ENCODE measurements at regions not wholly inside any gene's neighbourhood (a gene's known extent, or its start where the extent isn't known, plus 50 kb on each side); places are given as distances from the start of the nearest gene placed in this dataset.

DNA sequence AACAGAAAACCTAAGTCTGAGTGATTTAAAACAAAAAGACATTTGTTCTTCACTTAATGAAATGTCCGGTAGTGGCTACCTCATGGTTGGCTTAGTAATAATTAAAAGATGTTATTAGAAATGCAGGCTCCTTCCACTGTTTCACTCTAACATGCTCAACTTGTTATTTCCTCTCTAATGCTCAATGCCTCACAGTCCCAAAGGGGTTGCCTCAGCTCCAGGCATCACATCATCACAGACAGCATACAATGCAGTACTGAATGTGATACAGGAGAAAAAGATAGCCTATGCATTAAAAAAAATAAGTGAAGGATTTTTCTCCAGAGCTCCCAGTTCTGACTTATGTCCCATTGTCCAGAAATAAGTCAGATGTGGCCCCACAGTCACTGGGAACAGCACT lies 1077.0 kb upstream of the TMEM132C start (continued):
- no peak for TF ChIP-seq ZNF462 (CRISPR knock-in tag; IDR thresholded peaks at IDR 0.05)
- TF ChIP-seq EZH2 (IDR thresholded peaks at IDR 0.05; ENCODE audit: low read depth, unreplicated experiment): no peak
- TF ChIP-seq NANOG (IDR thresholded peaks at IDR 0.05; ENCODE audit: borderline replicate concordance): no peak
- TF ChIP-seq EZH2phosphoT487 (IDR thresholded peaks at IDR 0.05; ENCODE audit: unreplicated experiment): no peak
- TF ChIP-seq ZNF331 (CRISPR knock-in tag; IDR thresholded peaks at IDR 0.05; ENCODE audit: low read depth): no peak

- H3K9me2 ChIP-seq (ENCODE audit: insufficient read depth): no peaks in the 10 kb centered on the region
- ATAC-seq (no peak), DNase-seq (ENCODE audit: low spot score) (no peak)
- Mint-ChIP-seq H3K4me1 (no peaks in the 10 kb centered on the region), H3K27me3 (ENCODE audit: insufficient read depth, low read depth, poor library complexity) (no peaks in the 10 kb centered on the region), H3K4me3 (no peak overlapping the region), H3K27ac (no peak overlapping the region), H3K36me3 (ENCODE audit: low read depth) (peaks cover 49% of the 10 kb centered on the region), H3K9me3 (peaks cover 94% of the 10 kb centered on the region)
- no peaks in the 10 kb centered on the region for H3K4me1 ChIP-seq (ENCODE audit: insufficient read depth)
- H4K20me1 ChIP-seq (replicated peaks; ENCODE audit: insufficient read depth): no peaks in the 10 kb centered on the region
- peaks cover 3% of the 10 kb centered on the region; the same call in 1 of the 2 replicates for H3K36me3 ChIP-seq (ENCODE audit: insufficient read depth)
- no peaks in the 10 kb centered on the region for H3F3A ChIP-seq (replicated peaks; ENCODE audit: low read depth)
- H3K27me3 ChIP-seq (ENCODE audit: insufficient read depth): no peaks in the 10 kb centered on the region
- no peak overlapping the region for H3K27ac ChIP-seq (ENCODE audit: low read depth)
- TF ChIP-seq, protein P1, sequence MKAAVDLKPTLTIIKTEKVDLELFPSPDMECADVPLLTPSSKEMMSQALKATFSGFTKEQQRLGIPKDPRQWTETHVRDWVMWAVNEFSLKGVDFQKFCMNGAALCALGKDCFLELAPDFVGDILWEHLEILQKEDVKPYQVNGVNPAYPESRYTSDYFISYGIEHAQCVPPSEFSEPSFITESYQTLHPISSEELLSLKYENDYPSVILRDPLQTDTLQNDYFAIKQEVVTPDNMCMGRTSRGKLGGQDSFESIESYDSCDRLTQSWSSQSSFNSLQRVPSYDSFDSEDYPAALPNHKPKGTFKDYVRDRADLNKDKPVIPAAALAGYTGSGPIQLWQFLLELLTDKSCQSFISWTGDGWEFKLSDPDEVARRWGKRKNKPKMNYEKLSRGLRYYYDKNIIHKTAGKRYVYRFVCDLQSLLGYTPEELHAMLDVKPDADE (IDR thresholded peaks at IDR 0.05): no peak
- TF ChIP-seq STAT1 (IDR thresholded peaks at IDR 0.05; ENCODE audit: unreplicated experiment) (no peak), NANOG (IDR thresholded peaks at IDR 0.05; ENCODE audit: borderline replicate concordance) (no peak), ZNF462 (CRISPR knock-in tag; IDR thresholded peaks at IDR 0.05) (no peak), JUNB (IDR thresholded peaks at IDR 0.05; ENCODE audit: unreplicated experiment) (no peak), ZNF114 (CRISPR knock-in tag; IDR thresholded peaks at IDR 0.05) (no peak), ZNF331 (CRISPR knock-in tag; IDR thresholded peaks at IDR 0.05; ENCODE audit: low read depth) (no peak)
- H3K79me2 ChIP-seq (replicated peaks; ENCODE audit: insufficient read depth): no peaks in the 10 kb centered on the region
- no peak overlapping the region for H2AFZ ChIP-seq
- no peak overlapping the region for H3K4me3 ChIP-seq
- H3K4me2 ChIP-seq: no peak overlapping the region
Measured at GRCh38 chr12:127191129-127191528, 1075.8 kb upstream of the TMEM132C start.
